Ovary (tissue), 7 donors: ENCODE measurements at regions not wholly inside any gene's neighbourhood (a gene's known extent, or its start where the extent isn't known, plus 50 kb on each side); places are given as distances from the start of the nearest gene placed in this dataset.

Experiments
- DNase-seq, 5 donors: peaks; one replicate each; pipeline ENCODE4 v3.0.0-alpha.2; 2019 to 2020
- H3K27ac ChIP-seq, 2 donors: fragments of 200-600 bp; one replicate each; pipeline versions ENCODE4 v1.5.1 to v1.8.0; 2019 to 2022
- H3K27me3 ChIP-seq: fragments of 200-600 bp; one replicate; pipeline ENCODE4 v1.8.0; 2022
- H3K36me3 ChIP-seq: fragments of 200-600 bp; sonication (generic); one replicate; pipeline ENCODE4 v1.5.1; 2019
- H3K4me1 ChIP-seq: one replicate; pipeline ENCODE4 v1.8.1; 2013; ENCODE audit warnings: mild to moderate bottlenecking, moderate library complexity; ENCODE audit not compliant: insufficient read depth
- H3K4me3 ChIP-seq: fragments of 200-600 bp; sonication (generic); one replicate; pipeline ENCODE4 v1.5.1; 2017
- H3K9me3 ChIP-seq, 2 donors: fragments of 200-600 bp in 1 of 2; sonication (generic) in 1 of 2; one replicate each; pipeline versions ENCODE4 v1.5.1 to v1.8.1; 2013 to 2019; ENCODE audit warnings: mild to moderate bottlenecking in 1 of 2, moderate library complexity in 1 of 2
- CTCF ChIP-seq, 3 donors: fragments of 450-650 bp in 2 of 3; fragments of 200-600 bp in 1 of 3; IDR thresholded peaks; one replicate each; pipeline versions ENCODE4 v1.5.1 to v1.8.0; 2016 to 2022; ENCODE audit warnings: antibody characterized with exemption in 3 of 3, mild to moderate bottlenecking in 1 of 3
- EP300 ChIP-seq: sonication (generic); formaldehyde crosslinking; IDR thresholded peaks from one replicate; pipeline ENCODE4 v1.6.1; 2017; ENCODE audit warnings: antibody characterized with exemption
- POLR2A ChIP-seq: fragments of 450-650 bp; IDR thresholded peaks from one replicate; pipeline ENCODE4 v1.6.1; 2017; ENCODE audit warnings: antibody characterized with exemption, mild to moderate bottlenecking, moderate library complexity
- WGBS, 3 donors: extraction: QIAGEN DNeasy Blood & Tissue Kit in 1 of 3; methylation state at CpG; one replicate each; pipeline versions ENCODE4 v1.1.5 to v1.1.7; 2013 to 2017; 5-methylcytosine and 5-hydroxymethylcytosine counted together
- intact Hi-C, 4 donors: fragments of 100-400 bp; cut with DNase I; formaldehyde crosslinking; loops; one replicate each; pipeline versions ENCODE4 v1.11.0 to v1.15.1; 2022 to 2023
- donor health status: DM: no; HTN: no; CAD: no; lungs with moderate emphysema.
- donor health status: DM: no; HTN: no; CAD: no.
- donor health status: Bipolar disorder and iron deficiency.
- donor health status: DM: no; HTN: no; CAD: no.
- donor health status: DM: yes; HTN: yes; CAD: no.

GRCh38 chr3:8113626-8114025, 388.0 kb upstream of the LMCD1 start:
- no peaks in the 10 kb centered on the region for H3K36me3 ChIP-seq
- H3K4me1 ChIP-seq, result no peaks in the 10 kb centered on the region
- no peak overlapping the region for H3K27ac ChIP-seq
- H3K4me3 ChIP-seq, result no peak overlapping the region
- H3K9me3 ChIP-seq, result no peaks in the 10 kb centered on the region
- no peaks in the 10 kb centered on the region for H3K27me3 ChIP-seq
- no peak for DNase-seq
- intact Hi-C loops, result no loop called here
- TF ChIP-seq POLR2A, result no peak
- no peak for TF ChIP-seq EP300
- no peak for TF ChIP-seq CTCF (IDR thresholded peaks at IDR 0.05)
- WGBS, 3 donors, result 75 to 81% (median 80%) methylated on average over 6 of the region's 6 CpGs

GRCh38 chr3:8128686-8129085, 372.9 kb upstream of the LMCD1 start:
- Histone ChIP-seq H3K9me3 (no peaks in the 10 kb centered on the region), H3K27ac (no peak overlapping the region), H3K36me3 (no peaks in the 10 kb centered on the region), H3K4me3 (no peak overlapping the region), H3K4me1 (no peaks in the 10 kb centered on the region), H3K27me3 (no peaks in the 10 kb centered on the region)
- WGBS, 3 donors, result 2 to 9% (median 5%) methylated on average over 2 of the region's 2 CpGs
- intact Hi-C loops, result no loop called here
- TF ChIP-seq CTCF (IDR thresholded peaks at IDR 0.05) (no peak), EP300 (no peak), POLR2A (no peak)
- DNase-seq, result no peak

- H3K9me3 ChIP-seq, result no peaks in the 10 kb centered on the region
- no peaks in the 10 kb centered on the region for H3K27me3 ChIP-seq
- TF ChIP-seq CTCF (IDR thresholded peaks at IDR 0.05) (no peak), EP300 (no peak)
- DNase-seq, result no peak
- intact Hi-C loops, result no loop called here
- no peaks in the 10 kb centered on the region for H3K36me3 ChIP-seq
- whole genome bisulfite sequencing, 3 donors, result 71 to 90% (median 86%) methylated on average over 3 of the region's 3 CpGs
- H3K27ac ChIP-seq, result no peak overlapping the region
- no peaks in the 10 kb centered on the region for H3K4me1 ChIP-seq
- no peak overlapping the region for H3K4me3 ChIP-seq
These were observed 365.1 kb upstream of the LMCD1 start for GRCh38 chr3:8136553-8136952.

- H3K27ac ChIP-seq, result no peak overlapping the region
- DNase-seq, result no peak
- 16 to 23% (median 22%) methylated on average over 2 of the region's 2 CpGs for WGBS, 3 donors
- H3K4me3 ChIP-seq, result no peak overlapping the region
- H3K9me3 ChIP-seq, result no peaks in the 10 kb centered on the region
- H3K36me3 ChIP-seq, result no peaks in the 10 kb centered on the region
- TF ChIP-seq EP300 (no peak), CTCF (IDR thresholded peaks at IDR 0.05) (no peak), POLR2A (no peak)
- H3K4me1 ChIP-seq, result no peaks in the 10 kb centered on the region
- intact Hi-C loops, result no loop called here
- no peaks in the 10 kb centered on the region for H3K27me3 ChIP-seq
These were observed 358.4 kb upstream of the LMCD1 start for GRCh38 chr3:8143186-8143585.

GRCh38 chr3:8145661-8146060, 356.0 kb upstream of the LMCD1 start:
- 38 to 62% (median 46%) methylated on average over 2 of the region's 2 CpGs for WGBS, 3 donors
- no peaks in the 10 kb centered on the region for H3K9me3 ChIP-seq
- DNase-seq, result no peak
- H3K4me1 ChIP-seq, result no peaks in the 10 kb centered on the region
- H3K4me3 ChIP-seq, result no peak overlapping the region
- intact Hi-C loops, result no loop called here
- no peaks in the 10 kb centered on the region for H3K36me3 ChIP-seq
- TF ChIP-seq CTCF (IDR thresholded peaks at IDR 0.05), result no peak
- no peak for TF ChIP-seq EP300
- TF ChIP-seq POLR2A, result no peak
- no peaks in the 10 kb centered on the region for H3K27me3 ChIP-seq
- H3K27ac ChIP-seq, result no peak overlapping the region
